SK-N-SH treated with all-trans-retinoic acid at 6 μM for 48 hours (cell line): ENCODE measurements at regions not wholly inside any gene's neighbourhood (a gene's known extent, or its start where the extent isn't known, plus 50 kb on each side); places are given as distances from the start of the nearest gene placed in this dataset.

ENCODE experiments used
- ATAC-seq: fragments of 200-7000 bp; cut with Tn5 transposase; 3 replicates; pipeline ENCODE4 v1.9.1; 2020; ENCODE audit warnings: mild to moderate bottlenecking, moderate library complexity
- ARNTL ChIP-seq: fragments of 450-650 bp; formaldehyde crosslinking; IDR thresholded peaks from 2 replicates; pipeline ENCODE4 v1.5.0; 2020; ENCODE audit warnings: low read depth, mild to moderate bottlenecking, moderate library complexity, borderline replicate concordance
- BACH2 ChIP-seq: fragments of 250-450 bp; sonication (Bioruptor Pico); IDR thresholded peaks from 2 replicates; pipeline ENCODE4 v1.9.0; 2021; ENCODE audit warnings: mild to moderate bottlenecking, borderline replicate concordance
- CREB5 ChIP-seq: fragments of 250-450 bp; sonication (Bioruptor Pico); IDR thresholded peaks from 2 replicates; pipeline ENCODE4 v1.5.1; 2020; ENCODE audit warnings: low read depth, mild to moderate bottlenecking, moderate library complexity
- CSDC2 ChIP-seq: fragments of 250-450 bp; sonication (Bioruptor Pico); IDR thresholded peaks from 2 replicates; pipeline ENCODE4 v1.5.0; 2020; ENCODE audit warnings: mild to moderate bottlenecking, moderate library complexity
- CSRNP3 ChIP-seq: fragments of 250-450 bp; sonication (Bioruptor Pico); IDR thresholded peaks from 2 replicates; pipeline ENCODE4 v1.5.1; 2021; ENCODE audit warnings: mild to moderate bottlenecking, moderate library complexity
- ESRRG ChIP-seq: fragments of 250-450 bp; sonication (Bioruptor Pico); IDR thresholded peaks from 2 replicates; pipeline ENCODE4 v1.6.1; 2021; ENCODE audit warnings: mild to moderate bottlenecking
- GLIS3 ChIP-seq: fragments of 250-450 bp; sonication (Bioruptor Pico); IDR thresholded peaks from 2 replicates; pipeline ENCODE4 v1.5.0; 2020; ENCODE audit warnings: mild to moderate bottlenecking, moderate library complexity
- ISL1 ChIP-seq: fragments of 250-450 bp; sonication (Bioruptor Pico); IDR thresholded peaks from 2 replicates; pipeline ENCODE4 v2.1.2; 2022; ENCODE audit warnings: mild to moderate bottlenecking, moderate library complexity
- OSR1 ChIP-seq: fragments of 250-450 bp; sonication (Bioruptor Pico); IDR thresholded peaks from 2 replicates; pipeline ENCODE4 v1.8.0; 2022; ENCODE audit warnings: moderate library complexity, mild to moderate bottlenecking, inconsistent platforms
- PATZ1 ChIP-seq: fragments of 250-450 bp; sonication (Bioruptor Pico); IDR thresholded peaks from 2 replicates; pipeline ENCODE4 v1.8.0; 2020; ENCODE audit warnings: mild to moderate bottlenecking, moderate library complexity, borderline replicate concordance
- PPARA ChIP-seq: fragments of 250-450 bp; sonication (Bioruptor Pico); IDR thresholded peaks from 2 replicates; pipeline ENCODE4 v1.5.0; 2020; ENCODE audit warnings: mild to moderate bottlenecking, borderline replicate concordance
- RARB ChIP-seq: fragments of 250-450 bp; sonication (Bioruptor Pico); IDR thresholded peaks from 2 replicates; pipeline ENCODE4 v1.8.0; 2021; ENCODE audit warnings: mild to moderate bottlenecking, moderate library complexity
- SNAI2 ChIP-seq: fragments of 250-450 bp; sonication (Bioruptor Pico); IDR thresholded peaks from 2 replicates; pipeline ENCODE4 v1.5.0; 2020; ENCODE audit warnings: mild to moderate bottlenecking, moderate library complexity
- TCF4 ChIP-seq: fragments of 250-450 bp; sonication (Bioruptor Pico); IDR thresholded peaks from 2 replicates; pipeline ENCODE4 v1.8.0; 2021; ENCODE audit warnings: mild to moderate bottlenecking, moderate library complexity, borderline replicate concordance
- ZFP30 ChIP-seq: fragments of 450-650 bp; formaldehyde crosslinking; IDR thresholded peaks from 2 replicates; pipeline ENCODE4 v1.5.0; 2022; ENCODE audit warnings: mild to moderate bottlenecking, moderate library complexity
- ZNF565 ChIP-seq: fragments of 450-650 bp; formaldehyde crosslinking; conservative IDR thresholded peaks from 2 replicates; pipeline ENCODE4 v1.5.0; 2020; ENCODE audit warnings: low read depth, mild to moderate bottlenecking, moderate library complexity
- ZNF70 ChIP-seq: fragments of 450-650 bp; formaldehyde crosslinking; IDR thresholded peaks from 2 replicates; pipeline ENCODE4 v1.5.0; 2020; ENCODE audit warnings: mild to moderate bottlenecking, moderate library complexity
- ZNF8 ChIP-seq: fragments of 450-650 bp; formaldehyde crosslinking; IDR thresholded peaks from 2 replicates; pipeline ENCODE4 v1.5.0; 2020; ENCODE audit warnings: mild to moderate bottlenecking, moderate library complexity
- TF ChIP-seq, protein P1 (sequence below): fragments of 250-450 bp; sonication (Bioruptor Pico); IDR thresholded peaks from 2 replicates; pipeline ENCODE4 v1.5.0; 2020; ENCODE audit warnings: mild to moderate bottlenecking, moderate library complexity

DNA sequence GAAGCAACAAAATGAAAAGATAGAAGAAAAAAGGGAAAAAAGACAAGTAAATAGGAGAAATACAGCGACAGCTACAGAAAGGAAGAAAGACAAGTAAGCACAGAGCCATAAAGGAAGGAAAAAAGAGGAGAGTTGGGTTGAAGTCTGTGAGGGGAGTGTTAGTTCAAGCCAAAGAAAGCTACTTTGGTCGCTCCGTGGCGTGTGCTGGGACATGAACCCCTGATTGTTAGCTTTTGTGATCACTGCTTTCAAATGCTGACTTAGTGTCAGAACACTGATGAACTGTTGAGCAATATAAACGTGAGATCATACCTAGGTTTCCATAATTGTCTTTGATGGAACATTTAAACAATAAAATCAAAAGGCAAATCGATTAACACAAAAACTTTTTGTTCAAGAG, 370.1 kb downstream of the TMEM161B start (continued):
- no peak for TF ChIP-seq ESRRG
- no peak for TF ChIP-seq ARNTL (CRISPR knock-in tag)

- ATAC-seq, result no peak
Observed at GRCh38 chr5:87888139-87888538, 380.5 kb downstream of the TMEM161B start.

GRCh38 chr5:87887247-87887646, 381.4 kb downstream of the TMEM161B start:
- no peak for ATAC-seq
- TF ChIP-seq PPARA (CRISPR knock-in tag), result no peak

More at GRCh38 chr5:87888139-87888538, 380.5 kb downstream of the TMEM161B start:
- TF ChIP-seq ZNF70, result no peak
- no peak for TF ChIP-seq CSDC2
- TF ChIP-seq ZFP30 (CRISPR knock-in tag), result no peak
- TF ChIP-seq SNAI2, result no peak
- TF ChIP-seq ISL1, result no peak
- TF ChIP-seq CREB5 (CRISPR knock-in tag), result no peak
- no peak for TF ChIP-seq GLIS3 (CRISPR knock-in tag)
- TF ChIP-seq, protein P1, sequence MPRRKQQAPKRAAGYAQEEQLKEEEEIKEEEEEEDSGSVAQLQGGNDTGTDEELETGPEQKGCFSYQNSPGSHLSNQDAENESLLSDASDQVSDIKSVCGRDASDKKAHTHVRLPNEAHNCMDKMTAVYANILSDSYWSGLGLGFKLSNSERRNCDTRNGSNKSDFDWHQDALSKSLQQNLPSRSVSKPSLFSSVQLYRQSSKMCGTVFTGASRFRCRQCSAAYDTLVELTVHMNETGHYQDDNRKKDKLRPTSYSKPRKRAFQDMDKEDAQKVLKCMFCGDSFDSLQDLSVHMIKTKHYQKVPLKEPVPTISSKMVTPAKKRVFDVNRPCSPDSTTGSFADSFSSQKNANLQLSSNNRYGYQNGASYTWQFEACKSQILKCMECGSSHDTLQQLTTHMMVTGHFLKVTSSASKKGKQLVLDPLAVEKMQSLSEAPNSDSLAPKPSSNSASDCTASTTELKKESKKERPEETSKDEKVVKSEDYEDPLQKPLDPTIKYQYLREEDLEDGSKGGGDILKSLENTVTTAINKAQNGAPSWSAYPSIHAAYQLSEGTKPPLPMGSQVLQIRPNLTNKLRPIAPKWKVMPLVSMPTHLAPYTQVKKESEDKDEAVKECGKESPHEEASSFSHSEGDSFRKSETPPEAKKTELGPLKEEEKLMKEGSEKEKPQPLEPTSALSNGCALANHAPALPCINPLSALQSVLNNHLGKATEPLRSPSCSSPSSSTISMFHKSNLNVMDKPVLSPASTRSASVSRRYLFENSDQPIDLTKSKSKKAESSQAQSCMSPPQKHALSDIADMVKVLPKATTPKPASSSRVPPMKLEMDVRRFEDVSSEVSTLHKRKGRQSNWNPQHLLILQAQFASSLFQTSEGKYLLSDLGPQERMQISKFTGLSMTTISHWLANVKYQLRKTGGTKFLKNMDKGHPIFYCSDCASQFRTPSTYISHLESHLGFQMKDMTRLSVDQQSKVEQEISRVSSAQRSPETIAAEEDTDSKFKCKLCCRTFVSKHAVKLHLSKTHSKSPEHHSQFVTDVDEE (CRISPR knock-in tag), result no peak
- no peak for TF ChIP-seq RARB
- no peak for TF ChIP-seq ZNF8 (CRISPR knock-in tag)

DNA sequence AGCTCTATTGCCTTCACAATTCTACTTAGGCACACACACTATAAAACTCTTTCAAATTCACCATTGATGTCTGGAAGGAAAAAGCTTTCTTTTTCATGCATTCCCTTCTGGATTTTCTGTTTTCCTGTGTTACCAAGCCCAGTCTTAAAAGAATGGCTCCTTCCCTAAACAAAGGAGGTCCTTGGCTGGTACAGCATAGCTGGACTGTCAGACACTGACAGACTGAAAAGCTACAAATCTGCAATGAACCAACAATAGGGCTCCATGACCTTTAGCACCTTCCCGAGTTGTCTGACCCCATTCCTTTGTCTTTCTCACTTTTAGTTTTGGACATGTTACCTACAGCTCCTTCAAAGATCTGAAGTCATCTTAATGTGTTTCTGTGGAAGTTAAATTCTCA, 382.5 kb downstream of the TMEM161B start:
- ATAC-seq, result no peak
- TF ChIP-seq ZNF565 (CRISPR knock-in tag) (no peak), OSR1 (no peak), ARNTL (CRISPR knock-in tag) (no peak), ISL1 (no peak), ESRRG (no peak), CSDC2 (no peak), BACH2 (CRISPR knock-in tag) (no peak), TCF4 (CRISPR knock-in tag) (no peak), ZFP30 (CRISPR knock-in tag) (no peak), RARB (no peak), PATZ1 (no peak), CSRNP3 (CRISPR knock-in tag) (no peak)

DNA sequence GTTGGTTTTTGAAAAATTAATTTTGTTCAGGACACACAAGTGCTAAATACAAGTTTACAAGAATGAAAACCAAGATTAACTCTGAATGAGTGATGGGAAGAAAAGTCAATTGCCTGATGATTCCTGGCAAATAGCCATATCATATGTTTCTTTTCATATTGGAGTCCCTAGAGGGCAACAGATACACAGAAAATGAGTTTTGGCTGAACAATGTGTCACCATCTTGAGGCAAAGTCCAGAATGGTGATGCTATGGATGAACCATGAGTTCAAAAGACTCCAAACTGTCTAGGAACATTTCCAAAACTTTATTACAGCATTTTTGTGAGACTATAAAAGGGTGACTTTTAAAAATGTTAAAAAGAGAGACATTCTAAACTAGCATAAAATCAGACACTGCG, 382.9 kb downstream of the TMEM161B start:
- no peak for TF ChIP-seq PPARA (CRISPR knock-in tag)
- TF ChIP-seq ESRRG, result no peak
- TF ChIP-seq BACH2 (CRISPR knock-in tag), result no peak
- no peak for TF ChIP-seq ARNTL (CRISPR knock-in tag)
- TF ChIP-seq ZNF8 (CRISPR knock-in tag), result no peak
- TF ChIP-seq RARB, result no peak
- no peak for TF ChIP-seq CSDC2
- TF ChIP-seq CREB5 (CRISPR knock-in tag), result no peak
- TF ChIP-seq ZFP30 (CRISPR knock-in tag), result no peak
- no peak for TF ChIP-seq TCF4 (CRISPR knock-in tag)
- TF ChIP-seq ZNF565 (CRISPR knock-in tag), result no peak
- ATAC-seq, result no peak
